OCI-LY7 (cell line): ENCODE measurements at regions not wholly inside any gene's neighbourhood (a gene's known extent, or its start where the extent isn't known, plus 50 kb on each side); places are given as distances from the start of the nearest gene placed in this dataset.

Source experiments
- BruUV-seq: library from RNA; stranded (reverse); fragments of 400-500 nt; replicated peaks from 2 replicates; lab custom pipeline; 2021; lab: Mats Ljungman, UMichigan
- CTCF ChIA-PET: fragments of 300-600 bp; sonication (Branson Sonifier 250); formaldehyde crosslinking; loops from one replicate; lab custom pipeline; 2022; ENCODE audit warnings: antibody characterized with exemption; ENCODE audit not compliant: unreplicated experiment; lab: Charles Lee
- POLR2A ChIA-PET: fragments of 300-600 bp; sonication (Branson Sonifier 250); formaldehyde crosslinking; loops from one replicate; lab custom pipeline; 2022; ENCODE audit warnings: antibody characterized with exemption; lab: Charles Lee
- DNase-seq: peaks from one replicate; pipeline ENCODE4 v3.0.0-alpha.2; 2015; ENCODE audit warnings: low spot score
- H2AFZ ChIP-seq: fragments of 200-600 bp; sonication (generic), shearing (Covaris generic); 2 replicates; pipeline ENCODE4 v1.6.1; 2014; ENCODE audit warnings: mild to moderate bottlenecking, antibody characterized with exemption, low read length, moderate library complexity
- H3K27ac ChIP-seq: fragments of 200-600 bp; sonication (generic); 2 replicates; pipeline ENCODE4 v1.5.1; 2014; ENCODE audit warnings: mixed run types, low read depth, mild to moderate bottlenecking, moderate library complexity, low read length, inconsistent platforms; ENCODE audit not compliant: poor library complexity, severe bottlenecking
- H3K36me3 ChIP-seq: fragments of 200-600 bp; sonication (generic); 2 replicates; pipeline ENCODE4 v1.6.1; 2014; ENCODE audit warnings: mild to moderate bottlenecking, antibody characterized with exemption, low read length, moderate library complexity, mixed read lengths; ENCODE audit not compliant: insufficient read depth
- H3K4me1 ChIP-seq: fragments of 200-600 bp; sonication (generic); 2 replicates; pipeline ENCODE4 v1.5.1; 2014; ENCODE audit warnings: mild to moderate bottlenecking, low read length; ENCODE audit not compliant: insufficient read depth, poor library complexity, severe bottlenecking
- H3K4me2 ChIP-seq: fragments of 200-600 bp; sonication (generic); 2 replicates; pipeline ENCODE4 v1.6.1; 2014; ENCODE audit warnings: mild to moderate bottlenecking, low read length
- H3K4me3 ChIP-seq: fragments of 200-600 bp; sonication (generic); 2 replicates; pipeline ENCODE4 v1.5.1; 2014; ENCODE audit warnings: mild to moderate bottlenecking, low read depth, low read length; ENCODE audit not compliant: poor library complexity, severe bottlenecking
- H3K79me2 ChIP-seq: fragments of 200-600 bp; sonication (generic); 2 replicates; pipeline ENCODE4 v1.6.1; 2016; ENCODE audit warnings: low read depth, mild to moderate bottlenecking, low read length, moderate library complexity, mixed read lengths; ENCODE audit not compliant: insufficient read depth
- H3K9me2 ChIP-seq: fragments of 200-600 bp; sonication (generic); 2 replicates; pipeline ENCODE4 v1.6.1; 2016; ENCODE audit warnings: mild to moderate bottlenecking, low read length, mixed read lengths; ENCODE audit not compliant: insufficient read depth
- H3K9me3 ChIP-seq: fragments of 200-600 bp; sonication (generic); 2 replicates; pipeline ENCODE4 v1.6.1; 2014; ENCODE audit warnings: mild to moderate bottlenecking, mixed run types, low read length, mixed read lengths
- H4K20me1 ChIP-seq: fragments of 200-600 bp; sonication (generic); 2 replicates; pipeline ENCODE4 v1.6.1; 2014; ENCODE audit warnings: mild to moderate bottlenecking, antibody characterized with exemption, low read length, moderate library complexity, mixed read lengths; ENCODE audit not compliant: insufficient read depth
- EZH2phosphoT487 ChIP-seq: fragments of 200-600 bp; sonication (generic); IDR thresholded peaks from 2 replicates; pipeline ENCODE4 v1.6.1; 2018; ENCODE audit warnings: low read depth, borderline replicate concordance, mild to moderate bottlenecking, mixed run types, antibody characterized with exemption, low read length, moderate library complexity, mixed read lengths
- intact Hi-C: fragments of 100-400 bp; cut with micrococcal nuclease; formaldehyde crosslinking; loops from one replicate; pipeline ENCODE4 v1.10.0; 2022; ENCODE audit not compliant: unreplicated experiment
- TF ChIP-seq, protein P1 (sequence below): fragments of 200-600 bp; sonication (generic); conservative IDR thresholded peaks from 2 replicates; pipeline ENCODE4 v1.5.1; 2014; ENCODE audit warnings: mild to moderate bottlenecking, antibody characterized with exemption, low read length, moderate library complexity, mixed read lengths

DNA sequence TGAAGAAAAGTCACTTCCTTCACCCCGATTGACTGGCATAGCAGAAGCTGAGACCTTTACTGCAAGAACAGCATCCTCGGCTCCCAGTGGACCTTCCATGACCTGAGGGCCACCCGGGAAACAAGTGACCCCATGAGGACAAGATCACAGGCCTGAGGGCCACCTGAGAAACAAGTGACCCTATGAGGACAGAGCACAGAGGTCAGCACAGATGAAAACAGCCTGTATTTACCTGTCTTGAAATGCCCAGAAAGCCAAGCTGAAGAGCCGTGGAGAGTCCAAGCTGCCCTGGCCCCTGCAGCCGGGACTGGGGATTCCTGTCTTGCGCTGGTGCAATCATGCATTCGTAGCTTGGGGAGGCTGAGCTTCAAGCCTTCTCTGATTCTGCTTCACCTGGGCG, 114.2 kb upstream of the SPACA7 start:
- Histone ChIP-seq H2AFZ (no peak overlapping the region), H3K27ac (no peak overlapping the region), H3K36me3 (no peaks in the 10 kb centered on the region), H3K79me2 (no peaks in the 10 kb centered on the region), H3K4me3 (no peak overlapping the region), H3K4me1 (no peaks in the 10 kb centered on the region), H3K4me2 (no peak overlapping the region), H3K9me3 (no peaks in the 10 kb centered on the region), H4K20me1 (no peaks in the 10 kb centered on the region), H3K9me2 (no peaks in the 10 kb centered on the region)
- DNase-seq: no peak
- no TSS peak for BruUV-seq
- intact Hi-C loops: no loop called here
- CTCF ChIA-PET: no interaction called here
- TF ChIP-seq, protein P1, sequence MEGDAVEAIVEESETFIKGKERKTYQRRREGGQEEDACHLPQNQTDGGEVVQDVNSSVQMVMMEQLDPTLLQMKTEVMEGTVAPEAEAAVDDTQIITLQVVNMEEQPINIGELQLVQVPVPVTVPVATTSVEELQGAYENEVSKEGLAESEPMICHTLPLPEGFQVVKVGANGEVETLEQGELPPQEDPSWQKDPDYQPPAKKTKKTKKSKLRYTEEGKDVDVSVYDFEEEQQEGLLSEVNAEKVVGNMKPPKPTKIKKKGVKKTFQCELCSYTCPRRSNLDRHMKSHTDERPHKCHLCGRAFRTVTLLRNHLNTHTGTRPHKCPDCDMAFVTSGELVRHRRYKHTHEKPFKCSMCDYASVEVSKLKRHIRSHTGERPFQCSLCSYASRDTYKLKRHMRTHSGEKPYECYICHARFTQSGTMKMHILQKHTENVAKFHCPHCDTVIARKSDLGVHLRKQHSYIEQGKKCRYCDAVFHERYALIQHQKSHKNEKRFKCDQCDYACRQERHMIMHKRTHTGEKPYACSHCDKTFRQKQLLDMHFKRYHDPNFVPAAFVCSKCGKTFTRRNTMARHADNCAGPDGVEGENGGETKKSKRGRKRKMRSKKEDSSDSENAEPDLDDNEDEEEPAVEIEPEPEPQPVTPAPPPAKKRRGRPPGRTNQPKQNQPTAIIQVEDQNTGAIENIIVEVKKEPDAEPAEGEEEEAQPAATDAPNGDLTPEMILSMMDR: no peak
- TF ChIP-seq EZH2phosphoT487: no peak
- POLR2A ChIA-PET: no interaction called here

DNA sequence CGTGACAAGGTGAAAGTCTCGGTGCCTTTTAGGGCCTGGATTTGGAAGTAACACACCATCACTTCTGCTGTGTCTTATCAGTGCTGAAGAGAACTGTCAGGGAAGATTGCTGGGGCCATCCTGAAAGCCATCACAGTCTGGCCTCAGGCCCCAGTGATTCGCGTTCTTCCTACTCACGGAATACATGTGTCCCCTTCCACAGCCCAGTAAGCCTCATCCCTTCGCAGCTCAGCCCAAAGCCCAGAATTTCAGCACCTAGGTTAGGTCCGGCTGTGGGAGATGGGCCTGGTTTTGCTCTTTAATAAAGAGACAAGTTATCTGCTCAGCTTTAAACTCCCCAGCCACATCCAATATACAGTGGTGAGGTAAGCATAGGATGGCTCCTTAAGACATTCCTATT, 113.0 kb upstream of the SPACA7 start:
- Histone ChIP-seq H4K20me1 (no peaks in the 10 kb centered on the region), H3K4me2 (no peak overlapping the region), H3K4me1 (no peaks in the 10 kb centered on the region), H3K79me2 (no peaks in the 10 kb centered on the region), H3K4me3 (no peak overlapping the region), H3K27ac (no peak overlapping the region), H2AFZ (no peak overlapping the region), H3K36me3 (no peaks in the 10 kb centered on the region), H3K9me2 (no peaks in the 10 kb centered on the region), H3K9me3 (no peaks in the 10 kb centered on the region)
- BruUV-seq: no TSS peak
- TF ChIP-seq, protein P1: no peak
- no peak for TF ChIP-seq EZH2phosphoT487
- no peak for DNase-seq
- ChIA-PET POLR2A (no interaction called here), CTCF (no interaction called here)
- intact Hi-C loops: no loop called here

DNA sequence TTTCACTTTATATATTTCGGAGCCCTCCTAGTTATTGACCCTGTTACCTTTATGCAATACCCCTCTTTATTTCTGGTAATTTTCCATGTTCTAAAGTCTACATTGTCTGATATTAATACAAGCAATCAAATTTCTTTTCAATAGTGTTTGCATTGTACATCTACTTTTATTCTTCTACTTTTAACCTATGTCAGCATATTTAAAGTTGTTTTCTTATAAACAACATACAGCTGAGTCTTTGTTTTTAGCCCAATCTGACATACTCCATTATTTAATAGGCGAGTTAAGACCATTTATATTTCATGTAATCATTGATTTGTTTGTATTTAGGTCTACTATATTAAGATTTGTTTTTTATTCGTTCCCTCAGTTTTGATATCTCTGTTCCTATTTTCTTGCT, 108.5 kb upstream of the SPACA7 start:
- DNase-seq: no peak
- no TSS peak for BruUV-seq
- Histone ChIP-seq H3K27ac (no peak overlapping the region), H2AFZ (no peak overlapping the region), H4K20me1 (no peaks in the 10 kb centered on the region), H3K9me3 (no peaks in the 10 kb centered on the region), H3K4me1 (no peaks in the 10 kb centered on the region), H3K79me2 (no peaks in the 10 kb centered on the region), H3K36me3 (no peaks in the 10 kb centered on the region), H3K4me2 (no peak overlapping the region), H3K4me3 (no peak overlapping the region), H3K9me2 (no peaks in the 10 kb centered on the region)
- TF ChIP-seq, protein P1: no peak
- no peak for TF ChIP-seq EZH2phosphoT487
- POLR2A ChIA-PET: no interaction called here
- CTCF ChIA-PET: no interaction called here
- intact Hi-C loops: no loop called here
